IMR-90 (cell line): ENCODE measurements at regions not wholly inside any gene's neighbourhood (a gene's known extent, or its start where the extent isn't known, plus 50 kb on each side); places are given as distances from the start of the nearest gene placed in this dataset.

Experiments
- ATAC-seq: fragments of 200-7000 bp; cut with Tn5 transposase; 2 replicates; pipeline ENCODE4 v1.9.1; 2020; ENCODE audit warnings: low read depth, mild to moderate bottlenecking, moderate library complexity
- BruUV-seq: library from RNA; stranded (reverse); fragments of 400-500 nt; replicated peaks from 2 replicates; lab custom pipeline; 2021; lab: Mats Ljungman, UMichigan
- CTCF ChIA-PET: fragments of 300-600 bp; formaldehyde crosslinking; extraction: SDS; loops from one replicate; lab custom pipeline; 2021; ENCODE audit warnings: antibody characterized with exemption; lab: Yijun Ruan, JAX
- POLR2A ChIA-PET: fragments of 300-600 bp; sonication (Branson Sonifier 250); formaldehyde crosslinking; loops from one replicate; lab custom pipeline; 2022; ENCODE audit warnings: antibody characterized with exemption; ENCODE audit not compliant: unreplicated experiment; lab: Charles Lee
- DNase-seq: peaks from one replicate; pipeline ENCODE4 v3.0.0; 2013
- H2AFZ ChIP-seq: replicated peaks from 2 replicates; pipeline ENCODE3; 2013; ENCODE audit warnings: low read length, mild to moderate bottlenecking; ENCODE audit not compliant: poor library complexity
- H2AK5ac ChIP-seq: 2 replicates; pipeline ENCODE4 v1.6.1; 2013; ENCODE audit warnings: low read depth, low read length, inconsistent platforms
- H2AK9ac ChIP-seq: replicated peaks from 2 replicates; pipeline ENCODE3; 2013; ENCODE audit warnings: mild to moderate bottlenecking, low read depth, low read length, moderate library complexity; ENCODE audit not compliant: poor library complexity
- H2BK120ac ChIP-seq: 2 replicates; pipeline ENCODE4 v1.6.1; 2013; ENCODE audit warnings: low read depth, low read length, inconsistent platforms
- H2BK15ac ChIP-seq: 3 replicates; pipeline ENCODE4 v1.6.1; 2013; ENCODE audit warnings: low read depth, low read length, inconsistent platforms
- H2BK20ac ChIP-seq: 2 replicates; pipeline ENCODE4 v1.6.1; 2013; ENCODE audit warnings: low read depth, mild to moderate bottlenecking, inconsistent platforms, low read length, moderate library complexity
- H2BK5ac ChIP-seq: 2 replicates; pipeline ENCODE4 v1.6.1; 2013; ENCODE audit warnings: mild to moderate bottlenecking, low read depth, low read length, inconsistent platforms; ENCODE audit not compliant: poor library complexity, severe bottlenecking
- H3K14ac ChIP-seq: replicated peaks from 2 replicates; pipeline ENCODE4 v1.6.1; 2013; ENCODE audit warnings: low read depth, low read length, inconsistent platforms
- H3K18ac ChIP-seq: 2 replicates; pipeline ENCODE4 v1.6.1; 2013; ENCODE audit warnings: low read depth, low read length, control low read depth
- H3K23ac ChIP-seq: 2 replicates; pipeline ENCODE4 v1.6.1; 2013; ENCODE audit warnings: low read depth, low read length, inconsistent platforms
- H3K27ac ChIP-seq: 2 replicates; pipeline ENCODE4 v1.5.1; 2013; ENCODE audit warnings: mild to moderate bottlenecking, control low read depth, low read length; ENCODE audit not compliant: insufficient read depth
- H3K27me3 ChIP-seq: 2 replicates; pipeline ENCODE4 v1.6.1; 2013; ENCODE audit warnings: low read length; ENCODE audit not compliant: control insufficient read depth, insufficient read depth
- H3K36me3 ChIP-seq: 2 replicates; pipeline ENCODE4 v1.6.1; 2013; ENCODE audit warnings: low read length, mixed read lengths; ENCODE audit not compliant: control insufficient read depth, insufficient read depth
- H3K4ac ChIP-seq: 2 replicates; pipeline ENCODE4 v1.6.1; 2013; ENCODE audit warnings: low read depth, low read length, inconsistent platforms
- H3K4me1 ChIP-seq: 2 replicates; pipeline ENCODE4 v1.6.1; 2013; ENCODE audit warnings: low read length, mixed read lengths; ENCODE audit not compliant: control insufficient read depth, insufficient read depth
- H3K4me2 ChIP-seq: 2 replicates; pipeline ENCODE4 v1.6.1; 2013; ENCODE audit warnings: low read depth, mild to moderate bottlenecking, control low read depth, low read length, moderate library complexity
- H3K4me3 ChIP-seq: 2 replicates; pipeline ENCODE4 v1.5.1; 2013; ENCODE audit warnings: low read depth, mild to moderate bottlenecking, control low read depth, low read length, moderate library complexity; ENCODE audit not compliant: insufficient read depth
- H3K56ac ChIP-seq: 2 replicates; pipeline ENCODE4 v1.6.1; 2013; ENCODE audit warnings: low read length, inconsistent platforms; ENCODE audit not compliant: insufficient read depth; ENCODE audit errors: extremely low read depth
- H3K79me1 ChIP-seq, 2 experiments: 2 replicates each; pipeline ENCODE4 v1.6.1; 2013; ENCODE audit warnings: low read length in 2 of 2, inconsistent platforms in 1 of 2, low read depth in 1 of 2
- H3K9ac ChIP-seq: 2 replicates; pipeline ENCODE4 v1.6.1; 2013; ENCODE audit warnings: low read depth, low read length, control low read depth
- H3K9me1 ChIP-seq: 2 replicates; pipeline ENCODE4 v1.6.1; 2013; ENCODE audit warnings: low read length, inconsistent platforms; ENCODE audit not compliant: insufficient read depth
- H3K9me3 ChIP-seq: 2 replicates; pipeline ENCODE4 v1.6.1; 2013; ENCODE audit warnings: low read length; ENCODE audit not compliant: control insufficient read depth, insufficient read depth
- H4K20me1 ChIP-seq: 2 replicates; pipeline ENCODE4 v1.6.1; 2013; ENCODE audit warnings: low read length, inconsistent platforms; ENCODE audit not compliant: insufficient read depth
- H4K5ac ChIP-seq: 2 replicates; pipeline ENCODE4 v1.6.1; 2013; ENCODE audit warnings: mild to moderate bottlenecking, low read depth, low read length, control low read depth
- H4K8ac ChIP-seq, 2 experiments: 2 replicates each; pipeline ENCODE4 v1.6.1; 2013; ENCODE audit warnings: low read depth in 2 of 2, low read length in 2 of 2, control low read depth in 1 of 2, inconsistent platforms in 1 of 2
- H4K91ac ChIP-seq: 2 replicates; pipeline ENCODE4 v1.6.1; 2013; ENCODE audit warnings: low read depth, low read length, inconsistent platforms; ENCODE audit not compliant: insufficient read depth
- BHLHE40 ChIP-seq: fragments of 150-350 bp; IDR thresholded peaks from 2 replicates; pipeline ENCODE4 v1.6.1; 2016; ENCODE audit warnings: mild to moderate bottlenecking, low read depth, low read length
- CEBPB ChIP-seq: IDR thresholded peaks from 2 replicates; pipeline ENCODE4 v1.6.1; 2012; ENCODE audit warnings: low read depth, low read length, improper control_type of control experiment
- MAZ ChIP-seq: IDR thresholded peaks from 2 replicates; pipeline ENCODE4 v1.6.1; 2012; ENCODE audit warnings: low read depth, mild to moderate bottlenecking, low read length, improper control_type of control experiment, moderate library complexity, borderline replicate concordance
- MXI1 ChIP-seq: IDR thresholded peaks from 2 replicates; pipeline ENCODE4 v1.6.1; 2012; ENCODE audit warnings: low read depth, mild to moderate bottlenecking, low read length, moderate library complexity, borderline replicate concordance
- USF2 ChIP-seq: fragments of 150-350 bp; IDR thresholded peaks from 2 replicates; pipeline ENCODE4 v1.6.1; 2017; ENCODE audit warnings: mild to moderate bottlenecking, antibody characterized with exemption, low read length, low read depth
- WGBS, 2 experiments: methylation state at CpG; one replicate each; pipeline versions ENCODE4 v1.1.5 to v1.1.7; 2013; ENCODE audit warnings: missing lambda C conversion rate in 2 of 2; ENCODE audit not compliant: insufficient read length in 1 of 2; ENCODE audit errors: extremely low coverage in 2 of 2; 5-methylcytosine and 5-hydroxymethylcytosine counted together
- dilution Hi-C: fragments of 300-500 bp; cut with HindIII; formaldehyde crosslinking; loops from one replicate; pipeline ENCODE4 v1.14.3; 2018; ENCODE audit warnings: low sequenced_read_pairs; ENCODE audit not compliant: unreplicated experiment
- in situ Hi-C: fragments of 300-500 bp; cut with MboI; formaldehyde crosslinking; loops from 3 replicates; pipeline ENCODE4 v1.14.3; 2019; ENCODE audit warnings: low sequenced_read_pairs, inconsistent platforms, mixed read lengths
- intact Hi-C: fragments of 100-400 bp; cut with micrococcal nuclease; formaldehyde crosslinking; loops from 2 replicates; pipeline ENCODE4 v1.10.0; 2022

DNA sequence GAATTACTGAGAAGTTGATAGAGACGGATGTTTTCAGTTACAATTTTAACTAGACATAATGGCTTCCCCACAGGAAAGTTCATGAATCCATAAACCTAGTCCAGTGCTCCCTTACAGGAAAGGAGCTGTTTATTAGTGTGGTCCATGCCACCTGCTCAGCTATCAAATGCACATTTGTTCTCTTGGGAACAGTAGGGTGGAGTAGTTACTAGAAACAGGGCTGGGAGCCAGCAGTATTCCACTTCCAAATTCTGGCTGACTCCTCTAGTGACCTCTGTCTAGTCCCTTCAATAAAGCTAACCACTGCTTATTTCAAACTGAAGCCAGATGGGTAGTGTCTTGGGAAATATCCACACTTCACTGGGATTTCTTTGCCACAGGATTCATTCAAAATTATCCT, 88.4 kb upstream of the TLL1 start:
- CTCF ChIA-PET, result interaction anchor here (0.5 kb wide), 1 partner anchor 23 kb away, joined by 3 read pairs; no protein-coding TSS in a partner anchor
- H3K56ac ChIP-seq, result no peak overlapping the region
- H2BK5ac ChIP-seq, result no peak overlapping the region
- H2BK15ac ChIP-seq, result no peak overlapping the region
- H2AK9ac ChIP-seq, result no peak overlapping the region
- BruUV-seq, result no TSS peak
- H3K27me3 ChIP-seq, result no peaks in the 10 kb centered on the region
- no peak overlapping the region for H3K4me3 ChIP-seq
- dilution Hi-C loops, result no loop called here
- H3K4me2 ChIP-seq, result no peak overlapping the region
- H3K9me3 ChIP-seq, result peaks cover 5% of the 10 kb centered on the region; the same call in 1 of the 2 replicates
- POLR2A ChIA-PET, result no interaction called here
- H3K4me1 ChIP-seq, result no peaks in the 10 kb centered on the region
- DNase-seq (no peak), ATAC-seq (no peak)
- no peak overlapping the region for H2AFZ ChIP-seq
- H3K79me1 ChIP-seq, result no peaks in the 10 kb centered on the region
- H4K20me1 ChIP-seq, result no peaks in the 10 kb centered on the region
- no peak overlapping the region for H3K27ac ChIP-seq
- H4K5ac ChIP-seq, result no peak overlapping the region
- no peak overlapping the region for H3K14ac ChIP-seq
- no peak overlapping the region for H2AK5ac ChIP-seq
- no peak overlapping the region for H3K9ac ChIP-seq
- WGBS, 2 experiments, result no CpG with 5 or more reads among the region's 1 CpG
- H3K18ac ChIP-seq, result no peak overlapping the region
- H3K4ac ChIP-seq, result no peak overlapping the region
- no peak overlapping the region for H4K91ac ChIP-seq
- no peaks in the 10 kb centered on the region for H3K9me1 ChIP-seq
- in situ Hi-C loops, result no loop called here
- no peak overlapping the region for H2BK20ac ChIP-seq
- intact Hi-C loops, result no loop called here
- no peak overlapping the region for H3K23ac ChIP-seq
- no peak for TF ChIP-seq BHLHE40
- TF ChIP-seq USF2, result no peak
- no peak for TF ChIP-seq CEBPB
- no peak for TF ChIP-seq MXI1
- TF ChIP-seq MAZ, result no peak
- no peaks in the 10 kb centered on the region for H3K36me3 ChIP-seq
- no peak overlapping the region for H4K8ac ChIP-seq
- no peak overlapping the region for H2BK120ac ChIP-seq
